Right renal cortex interstitium (tissue), 3 donors: ENCODE measurements at regions not wholly inside any gene's neighbourhood (a gene's known extent, or its start where the extent isn't known, plus 50 kb on each side); places are given as distances from the start of the nearest gene placed in this dataset.
"Not testable (repeated sequence)": the region's sequence is repeated elsewhere in the genome, so short reads cannot be mapped to it uniquely, and the experiment has no call there.

Experiments
- DNase-seq, 3 donors: peaks; one replicate each; pipeline ENCODE4 v3.0.0-alpha.2; 2013; ENCODE audit warnings: low read depth in 3 of 3, low spot score in 2 of 3

DNA sequence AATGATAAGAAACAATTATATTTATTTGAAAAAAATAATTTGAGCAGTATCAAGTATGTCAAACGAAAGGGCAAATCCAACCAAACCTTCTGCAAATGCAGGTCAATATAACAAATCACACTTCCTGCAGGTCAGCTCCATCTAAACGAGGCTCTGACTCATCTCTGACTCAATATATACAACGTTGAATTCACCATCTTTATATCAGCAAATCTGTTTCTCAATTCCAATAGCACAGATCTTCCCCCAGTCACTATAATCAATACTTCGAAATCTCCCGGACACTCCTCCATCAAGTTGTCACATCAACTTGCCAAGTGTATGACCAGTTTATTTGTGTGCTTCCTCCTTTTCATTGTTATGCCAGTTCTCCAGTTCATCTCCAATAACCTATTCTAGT is 388.9 kb downstream of the ZEB2 start:
- DNase-seq, result no peak

DNA sequence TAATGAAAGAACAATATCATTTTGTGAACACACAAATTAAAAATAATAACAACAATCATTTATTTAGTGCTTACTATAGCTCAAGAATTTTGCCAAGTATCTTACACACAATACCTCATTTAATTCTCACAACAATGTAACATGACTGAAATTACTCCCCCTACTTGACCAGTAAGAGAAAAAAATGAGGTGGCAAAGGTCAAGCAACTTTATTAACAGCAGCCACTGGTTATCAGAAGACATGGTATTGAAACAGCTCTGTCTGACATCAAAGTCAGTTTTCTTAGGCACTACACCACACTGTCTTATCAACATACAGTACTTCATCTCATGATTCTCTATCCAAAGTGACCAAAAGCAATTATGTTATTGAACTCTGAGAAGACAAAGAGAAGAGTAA is 389.4 kb downstream of the ZEB2 start:
- DNase-seq, result no peak

DNA sequence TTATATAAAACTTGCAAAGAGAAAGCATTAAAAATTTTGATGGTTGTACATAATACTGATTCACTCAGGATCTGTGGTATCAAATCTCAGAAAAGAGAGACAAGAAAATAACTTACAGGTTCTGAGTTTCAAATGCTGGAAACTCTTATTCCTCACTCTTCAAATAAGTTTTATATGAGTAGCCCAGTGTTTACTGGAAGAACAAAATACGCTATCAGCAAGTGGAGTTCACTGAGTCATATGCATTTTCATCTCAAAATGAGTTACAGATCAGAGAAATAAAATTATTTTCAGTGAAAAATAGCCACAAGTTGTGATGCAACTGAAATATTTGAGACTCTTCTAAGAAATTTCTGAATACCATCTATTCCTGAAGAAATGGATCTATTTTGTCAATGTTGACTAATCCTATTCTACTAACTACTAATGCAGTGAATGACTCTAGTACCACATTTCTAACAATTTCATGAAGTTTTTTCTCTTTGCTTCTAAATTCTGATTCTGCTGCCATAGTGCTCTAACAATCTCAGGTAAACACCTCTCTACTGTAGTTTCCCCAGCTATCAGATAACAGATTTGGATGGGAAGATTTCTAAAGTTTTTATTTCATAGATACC is 391.7 kb downstream of the ZEB2 start:
- no peak for DNase-seq

DNA sequence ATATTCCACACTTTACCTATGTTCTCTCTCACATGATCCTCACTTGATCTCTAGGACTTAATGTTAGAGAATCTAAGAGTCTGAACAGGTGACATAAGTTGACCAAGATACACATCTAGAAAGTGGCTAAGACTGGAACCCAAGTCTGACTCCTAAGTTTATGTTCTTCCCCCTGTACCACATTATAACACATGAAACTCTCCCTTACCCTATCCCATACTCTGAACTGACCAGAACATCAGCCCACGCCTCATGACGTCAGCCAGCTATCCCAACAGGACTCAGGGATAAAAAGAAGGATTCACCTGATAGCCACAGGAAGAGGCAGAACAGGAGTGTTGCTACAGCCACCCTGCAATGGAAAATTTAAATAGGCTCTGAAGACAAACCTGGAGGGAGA is 392.2 kb downstream of the ZEB2 start:
- no peak for DNase-seq

DNA sequence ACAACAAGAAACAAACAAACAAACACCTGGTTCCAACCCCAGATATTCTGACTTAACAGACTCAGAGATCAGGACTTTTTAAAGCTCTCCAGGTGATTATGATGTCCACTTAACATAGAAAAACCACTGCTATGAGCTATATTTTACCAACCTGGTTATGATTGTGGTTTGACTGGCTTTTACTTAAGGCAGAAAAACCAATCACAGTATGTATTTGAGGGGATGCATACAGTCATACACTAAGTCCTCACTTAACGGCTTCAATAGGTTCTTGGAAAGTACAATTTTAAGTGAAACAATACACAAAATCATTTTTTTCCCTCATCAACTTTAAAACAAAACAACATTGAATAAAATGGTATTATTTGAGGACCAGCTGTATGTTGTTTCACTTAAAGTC is 393.6 kb downstream of the ZEB2 start:
- no peak for DNase-seq

DNA sequence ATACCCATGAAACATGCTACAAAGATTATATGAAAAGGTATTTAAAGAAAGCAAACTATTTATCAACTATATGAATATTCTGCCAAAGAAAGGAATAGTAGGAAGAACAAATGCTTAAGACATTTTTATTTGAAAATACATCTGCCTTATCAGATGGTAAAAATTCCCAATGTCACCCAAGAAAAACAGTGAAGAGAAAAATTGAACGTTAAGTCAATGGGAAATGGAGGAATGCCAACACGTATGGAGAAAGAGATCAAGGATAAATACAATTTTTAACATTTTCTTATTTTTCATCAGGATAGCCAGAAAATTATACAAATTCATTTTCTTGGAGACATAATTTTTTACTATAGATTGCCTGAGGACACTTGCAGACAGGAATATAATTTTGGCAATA is 394.2 kb downstream of the ZEB2 start:
- DNase-seq, result no peak

DNA sequence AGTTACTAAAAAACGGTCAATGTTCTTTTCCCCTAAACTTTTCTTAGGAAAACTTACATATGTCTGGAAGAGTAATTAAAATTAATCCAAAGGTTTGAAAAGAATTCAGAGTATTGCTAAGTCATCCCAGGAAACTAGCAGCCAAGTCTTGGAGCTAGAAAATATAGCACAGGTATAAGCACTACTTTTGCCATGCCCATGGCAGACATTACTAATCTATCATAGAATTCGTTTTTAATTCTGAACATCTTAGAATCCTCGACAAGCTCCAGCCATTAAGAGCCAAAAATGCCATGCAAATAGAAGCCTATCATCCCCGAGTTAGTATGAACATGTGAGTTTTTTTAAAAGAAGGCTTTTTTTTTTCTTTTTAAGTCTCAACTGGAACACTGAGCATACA is 395.0 kb downstream of the ZEB2 start:
- no peak for DNase-seq

DNA sequence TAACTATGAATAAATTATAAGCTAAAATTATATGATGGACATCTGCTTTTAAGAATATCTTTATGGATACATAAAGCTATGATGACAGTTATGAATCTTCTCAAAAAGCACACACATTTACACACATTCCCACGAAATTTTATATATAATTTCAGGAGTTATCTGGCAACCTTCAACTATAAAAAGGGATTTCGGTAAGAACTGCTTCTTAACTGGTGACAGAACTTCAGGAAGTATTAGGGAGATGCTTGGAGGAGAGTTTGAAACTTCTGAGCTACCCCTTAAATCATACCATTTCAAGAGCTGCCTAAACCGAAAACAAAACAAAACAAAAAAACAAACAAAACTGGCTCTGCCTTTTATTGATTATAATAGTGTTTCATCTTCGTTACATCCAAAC is 399.4 kb downstream of the ZEB2 start:
- DNase-seq, result no peak

DNA sequence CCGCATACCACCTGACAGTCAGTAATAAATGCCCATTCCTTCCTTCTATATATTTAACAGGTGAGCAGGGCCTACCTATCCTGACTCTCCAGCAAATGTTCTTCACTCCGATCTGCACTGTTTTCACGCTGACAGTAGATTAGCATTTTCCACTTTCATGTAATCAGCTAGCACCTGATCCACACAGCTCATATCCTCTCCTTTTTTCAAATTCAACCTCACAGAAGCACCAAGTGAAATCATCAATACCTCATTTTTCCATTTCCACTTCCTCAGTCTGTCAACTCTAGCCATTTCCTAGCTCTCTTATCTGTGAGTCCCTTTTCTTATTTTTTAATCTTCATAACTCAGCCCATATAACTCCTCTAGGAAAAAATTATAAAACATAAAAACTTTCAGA is 402.8 kb downstream of the ZEB2 start:
- no peak for DNase-seq

DNA sequence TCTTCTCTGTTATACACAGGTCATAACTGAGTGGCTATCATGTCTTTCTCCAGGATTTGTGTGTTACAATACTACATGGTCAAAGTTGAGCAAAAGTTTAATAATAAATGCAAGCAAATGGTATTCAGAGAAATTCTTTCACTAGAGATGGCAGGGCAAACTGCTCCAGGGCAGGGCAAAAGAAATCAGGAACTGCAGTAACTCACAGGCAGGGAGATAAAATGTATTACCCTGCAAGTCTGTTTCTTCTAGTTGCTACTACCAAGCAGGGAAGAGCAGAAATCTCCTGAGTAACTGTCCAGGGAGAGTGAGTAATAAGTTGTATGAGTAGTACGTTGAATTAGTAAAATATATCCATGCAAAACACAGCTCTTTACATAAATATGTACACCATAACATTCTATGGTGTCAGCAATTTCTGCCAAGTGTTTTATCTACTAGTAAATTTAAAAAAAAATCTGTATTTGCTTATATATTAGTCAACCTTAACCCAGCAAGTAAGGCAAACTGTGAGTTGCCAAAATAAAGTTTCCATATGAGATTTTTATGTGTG is 404.1 kb downstream of the ZEB2 start:
- no peak for DNase-seq

DNA sequence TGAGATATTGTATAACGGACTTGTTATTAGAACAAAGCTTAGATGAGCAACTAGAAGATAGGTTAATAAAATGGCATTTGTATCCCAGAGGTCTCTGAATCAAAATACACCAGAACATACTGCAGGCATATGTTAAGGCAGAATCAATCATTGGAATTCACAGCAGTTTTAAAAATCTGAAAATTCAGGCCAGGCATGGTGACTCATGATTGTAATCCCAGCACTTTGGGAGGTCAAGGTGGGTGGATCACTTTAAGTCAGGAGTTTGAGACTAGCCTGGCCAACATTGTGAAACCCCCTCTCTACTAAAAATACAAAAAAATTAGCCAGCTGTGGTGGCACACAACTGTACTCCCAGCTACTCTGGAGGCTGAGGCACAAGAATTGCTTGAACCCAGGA is 405.2 kb downstream of the ZEB2 start:
- DNase-seq, result no peak

DNA sequence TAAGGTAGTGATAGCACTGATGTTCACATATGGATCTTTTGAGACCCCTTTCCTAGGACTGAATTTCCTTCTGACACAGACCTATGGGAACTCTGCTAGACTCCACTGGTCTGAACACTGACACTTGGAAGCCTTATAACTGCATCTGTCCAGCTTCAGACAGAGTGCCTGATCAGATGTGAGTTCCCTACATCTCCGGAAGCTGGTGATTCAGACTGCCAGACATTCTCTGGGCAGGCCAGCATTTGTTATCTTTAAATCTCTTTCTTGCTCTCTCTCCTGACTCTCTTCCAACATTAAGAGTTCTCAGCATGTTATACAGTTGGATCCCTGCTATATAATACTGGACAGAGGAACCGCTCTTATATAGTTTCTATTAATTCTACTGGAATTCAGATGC is 408.5 kb downstream of the ZEB2 start:
- no peak for DNase-seq

DNA sequence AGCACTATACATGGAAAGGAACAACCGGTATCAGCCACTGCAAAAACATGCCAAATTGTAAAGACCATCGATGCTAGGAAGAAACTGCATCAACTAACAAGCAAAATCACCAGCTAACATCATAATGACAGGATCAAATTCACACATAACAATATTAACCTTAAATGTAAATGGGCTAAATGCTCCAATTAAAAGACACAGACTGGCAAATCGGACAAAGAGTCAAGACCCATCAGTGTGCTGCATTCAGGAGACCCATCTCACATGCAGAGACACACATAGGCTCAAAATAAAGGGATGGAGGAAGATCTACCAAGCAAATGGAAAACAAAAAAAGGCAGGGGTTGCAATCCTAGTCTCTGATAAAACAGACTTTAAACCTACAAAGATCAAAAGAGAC is 413.8 kb downstream of the ZEB2 start:
- not testable (repeated sequence) for DNase-seq

DNA sequence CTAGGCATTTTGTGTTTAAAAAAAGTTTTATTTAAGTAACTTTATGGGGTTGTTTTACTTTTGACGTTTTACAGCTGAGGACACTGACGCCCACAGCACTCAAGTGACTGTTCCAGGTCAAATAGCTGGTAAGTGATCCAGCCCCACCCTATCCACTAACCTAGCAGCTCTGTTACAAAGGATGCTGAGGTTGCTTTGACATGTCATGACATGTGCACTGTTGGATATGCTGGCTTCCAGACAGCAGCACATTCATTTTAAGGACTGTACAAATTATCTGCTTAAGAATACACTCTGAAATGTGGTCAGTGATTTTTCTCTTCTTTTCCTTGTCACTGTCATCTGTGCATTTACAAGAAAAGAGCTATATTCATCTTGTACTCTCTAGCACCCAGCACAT is 417.5 kb downstream of the ZEB2 start:
- no peak for DNase-seq

DNA sequence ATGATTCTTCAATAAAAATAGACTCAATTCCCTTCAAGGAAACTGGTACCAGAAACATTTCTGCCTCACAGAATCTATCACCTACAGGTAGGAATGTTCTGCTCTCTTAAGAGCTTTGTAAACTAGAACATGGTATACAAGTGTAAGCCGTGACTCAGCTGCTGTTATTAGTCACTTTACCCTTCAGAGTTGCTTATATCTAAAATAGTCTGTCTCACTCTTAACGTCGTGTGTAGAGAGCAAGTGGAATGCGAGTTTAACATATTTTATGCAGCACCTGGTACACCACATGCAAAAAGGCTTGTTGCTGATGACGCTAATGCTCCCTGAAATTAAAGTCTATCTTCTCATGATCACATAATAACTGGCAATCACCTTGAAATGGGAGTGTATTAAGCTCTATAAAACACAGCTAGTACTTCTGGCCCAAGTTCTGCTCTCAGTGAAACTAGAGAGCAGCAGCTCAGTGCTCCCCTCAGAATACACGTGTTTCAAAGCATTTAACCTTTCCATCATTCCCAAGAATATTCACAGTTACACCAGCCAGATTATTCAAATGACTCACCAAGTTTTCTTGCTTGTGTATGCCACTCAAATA is 420.0 kb downstream of the ZEB2 start:
- DNase-seq, result no peak

DNA sequence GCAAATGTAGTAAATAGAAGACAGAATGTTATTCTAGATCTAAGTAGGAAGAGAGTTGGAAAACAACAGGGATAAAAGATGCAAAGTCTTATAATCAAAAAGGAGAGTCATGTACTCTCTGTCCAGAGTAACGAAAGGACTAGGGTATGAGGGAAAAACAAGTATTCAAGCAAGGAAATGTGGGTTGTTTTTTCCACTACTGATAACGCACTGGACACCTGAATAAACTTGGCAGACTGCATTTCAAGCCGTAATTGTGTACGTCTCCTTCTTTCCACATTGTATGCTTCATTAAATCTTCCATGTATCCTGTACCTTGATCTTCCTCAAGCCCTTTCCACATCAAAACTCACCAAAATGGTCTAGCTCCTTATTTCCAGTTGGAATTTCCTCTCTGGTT is 420.6 kb downstream of the ZEB2 start:
- no peak for DNase-seq

DNA sequence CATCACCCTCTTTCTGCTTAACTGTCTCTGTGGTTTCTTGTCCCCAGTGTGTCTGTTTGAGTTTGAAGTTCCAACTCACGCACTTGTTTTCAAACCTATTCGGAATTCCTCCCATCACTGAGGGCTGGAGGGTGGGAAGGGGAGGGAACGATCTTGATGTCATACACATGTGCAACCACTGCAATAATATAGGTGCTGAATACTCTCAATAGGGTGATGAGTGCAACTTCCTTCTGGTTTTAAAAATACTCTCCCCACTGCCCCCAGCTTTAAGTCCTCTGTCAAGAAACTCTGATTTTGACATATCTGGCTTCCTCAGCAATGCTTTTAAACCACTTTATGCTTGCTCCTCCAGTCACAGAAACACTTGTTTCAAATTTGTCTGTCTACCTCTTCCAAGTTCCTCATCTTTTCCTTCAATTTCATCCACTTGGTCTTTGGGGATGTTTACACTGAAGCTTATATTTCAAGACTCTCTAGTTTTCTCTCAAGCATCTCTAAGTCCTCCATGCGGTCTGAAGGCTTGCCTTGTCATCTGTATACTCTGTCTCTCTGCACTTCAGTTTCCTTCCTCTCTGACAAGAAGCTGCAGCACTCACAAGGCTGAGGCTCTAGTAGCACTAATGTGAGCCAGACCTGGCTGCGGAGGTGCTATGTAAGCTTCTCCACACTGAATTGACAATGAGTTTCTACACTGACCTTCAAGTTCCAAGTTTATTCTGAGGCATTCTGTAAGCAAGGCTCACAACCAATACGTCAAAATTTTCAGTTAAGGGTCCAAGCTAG is 422.3 kb downstream of the ZEB2 start:
- DNase-seq, result no peak

DNA sequence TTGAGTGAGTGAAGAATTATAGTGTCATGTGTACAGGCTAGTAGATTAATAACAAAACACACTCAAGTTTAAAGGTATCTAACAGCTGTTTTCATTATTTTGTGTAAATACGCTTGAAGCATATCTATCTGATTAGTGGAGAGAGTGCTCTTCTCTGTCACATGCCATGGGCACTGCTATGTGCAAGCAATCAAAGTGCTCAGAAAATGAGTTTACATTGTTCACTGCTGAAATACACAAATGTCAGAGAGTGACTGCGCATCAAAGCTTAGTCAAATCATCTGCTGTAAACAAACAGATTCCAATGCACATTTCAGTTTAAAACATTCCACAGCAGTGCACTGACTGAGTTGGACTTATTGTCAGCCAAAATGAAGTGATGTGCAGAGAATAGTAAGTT is 423.4 kb downstream of the ZEB2 start:
- no peak for DNase-seq

DNA sequence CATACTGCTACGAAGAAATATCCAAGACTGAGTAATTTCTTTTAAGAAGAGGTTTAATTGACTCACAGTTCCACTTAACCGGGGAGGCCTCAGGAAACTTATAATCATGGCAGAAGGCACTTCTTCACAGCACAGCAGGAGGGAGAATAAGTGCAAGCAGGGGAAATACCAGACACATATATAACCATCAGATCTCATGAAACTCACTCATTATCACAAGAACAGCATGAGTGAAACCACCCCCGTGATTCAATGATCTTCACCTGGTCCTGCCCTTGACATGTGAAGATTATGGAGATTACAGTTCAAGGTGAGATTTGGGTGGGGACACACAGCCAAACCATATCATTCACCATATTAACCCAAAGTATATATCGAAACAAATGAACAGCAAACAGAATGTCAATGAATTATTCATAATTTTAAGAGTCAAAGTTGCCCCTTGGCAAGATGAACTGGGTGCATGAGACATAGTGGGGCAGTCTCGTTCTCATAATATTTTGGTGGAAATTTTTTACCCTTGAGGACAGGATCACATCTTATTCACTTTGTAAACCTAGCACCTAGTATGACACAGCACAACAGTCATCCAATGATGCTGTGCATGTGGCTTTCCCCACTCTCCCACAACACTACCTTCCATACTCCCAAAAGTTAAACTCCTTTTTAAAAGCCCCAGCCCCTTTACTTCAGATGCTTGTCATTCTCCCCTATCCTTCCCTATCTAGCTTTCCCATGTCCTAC is 425.3 kb downstream of the ZEB2 start:
- no peak for DNase-seq

DNA sequence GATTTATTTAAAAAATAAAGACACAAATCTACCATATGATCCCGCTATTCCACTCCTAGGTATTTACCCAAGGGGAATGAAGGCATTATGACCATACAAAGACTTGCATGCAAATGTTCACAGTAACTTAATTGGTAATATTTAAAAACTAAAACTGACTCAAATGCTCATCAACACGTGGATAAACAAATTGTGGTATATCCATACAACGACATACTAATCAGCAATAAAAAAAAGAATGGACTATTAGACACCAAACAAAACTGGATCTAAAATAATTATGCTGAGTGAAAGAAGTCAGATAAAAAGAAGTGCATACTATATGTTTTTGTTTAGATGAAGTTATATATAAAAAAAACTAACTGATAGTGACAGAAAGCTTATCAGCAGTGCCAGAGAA is 428.3 kb downstream of the ZEB2 start:
- no peak for DNase-seq

DNA sequence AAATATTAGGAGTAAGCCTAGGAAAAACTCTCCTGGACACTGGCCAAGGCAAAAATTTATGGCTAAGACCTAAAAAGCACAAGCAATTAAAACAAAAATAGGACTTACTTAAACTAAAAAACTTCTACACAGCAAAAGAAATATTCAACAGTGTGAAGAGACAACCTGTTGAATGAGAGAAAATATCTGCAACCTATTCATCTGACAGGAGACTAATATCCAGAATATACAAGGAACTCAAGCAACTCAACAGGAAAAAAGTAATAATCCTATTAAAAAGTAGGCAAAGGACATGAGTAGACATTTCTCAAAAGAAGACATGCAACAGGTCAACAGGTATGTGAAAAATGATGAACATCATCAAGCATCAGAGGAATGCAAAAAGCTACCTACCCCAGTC is 431.1 kb downstream of the ZEB2 start:
- no peak for DNase-seq
